H9 (cell line): ENCODE measurements at regions not wholly inside any gene's neighbourhood (a gene's known extent, or its start where the extent isn't known, plus 50 kb on each side); places are given as distances from the start of the nearest gene placed in this dataset.

ENCODE experiments used
- DNase-seq: peaks from one replicate; pipeline ENCODE4 v3.0.0-alpha.2; 2017
- H2AFZ ChIP-seq: one replicate; pipeline ENCODE4 v1.6.1; 2013; ENCODE audit warnings: mild to moderate bottlenecking, low read length, control low read depth, moderate library complexity
- H2AK5ac ChIP-seq: 2 replicates; pipeline ENCODE4 v1.6.1; 2013; ENCODE audit warnings: low read length, control low read depth, mixed read lengths; ENCODE audit not compliant: insufficient read length
- H2BK120ac ChIP-seq: one replicate; pipeline ENCODE4 v1.6.1; 2013; ENCODE audit warnings: low read depth, mild to moderate bottlenecking, low read length, control low read depth, inconsistent platforms; ENCODE audit not compliant: poor library complexity, severe bottlenecking
- H2BK12ac ChIP-seq: 2 replicates; pipeline ENCODE4 v1.6.1; 2013; ENCODE audit warnings: low read length, control low read depth, mixed read lengths, low read depth; ENCODE audit not compliant: insufficient read length
- H2BK15ac ChIP-seq: 2 replicates; pipeline ENCODE4 v1.6.1; 2013; ENCODE audit warnings: low read depth, low read length, control low read depth
- H2BK20ac ChIP-seq: one replicate; pipeline ENCODE4 v1.6.1; 2013; ENCODE audit warnings: low read depth, mild to moderate bottlenecking, low read length, control low read depth, inconsistent platforms; ENCODE audit not compliant: poor library complexity, severe bottlenecking
- H2BK5ac ChIP-seq: 2 replicates; pipeline ENCODE4 v1.6.1; 2013; ENCODE audit warnings: low read length, control low read depth, mixed read lengths; ENCODE audit not compliant: insufficient read length
- H3K14ac ChIP-seq: 2 replicates; pipeline ENCODE4 v1.6.1; 2013; ENCODE audit warnings: low read length, control low read depth; ENCODE audit not compliant: insufficient read depth
- H3K18ac ChIP-seq: 2 replicates; pipeline ENCODE4 v1.6.1; 2013; ENCODE audit warnings: low read depth, mild to moderate bottlenecking, mixed read lengths, low read length, control low read depth; ENCODE audit not compliant: insufficient read length
- H3K23ac ChIP-seq: 2 replicates; pipeline ENCODE4 v1.6.1; 2013; ENCODE audit warnings: low read length, control low read depth, mixed read lengths, low read depth; ENCODE audit not compliant: insufficient read length
- H3K23me2 ChIP-seq: 2 replicates; pipeline ENCODE4 v1.6.1; 2013; ENCODE audit warnings: low read depth, mild to moderate bottlenecking, mixed read lengths, low read length, control low read depth; ENCODE audit not compliant: insufficient read length, poor library complexity, severe bottlenecking
- H3K27ac ChIP-seq: 2 replicates; pipeline ENCODE4 v1.5.1; 2013; ENCODE audit warnings: low read length, control low read depth, mixed read lengths, low read depth; ENCODE audit not compliant: insufficient read length
- H3K27me3 ChIP-seq: 2 replicates; pipeline ENCODE4 v1.6.1; 2013; ENCODE audit warnings: low read length, control low read depth, inconsistent platforms; ENCODE audit not compliant: insufficient read depth
- H3K4ac ChIP-seq: 2 replicates; pipeline ENCODE4 v1.6.1; 2013; ENCODE audit warnings: low read depth, mild to moderate bottlenecking, control low read depth, inconsistent platforms, low read length, moderate library complexity
- H3K4me1 ChIP-seq: 2 replicates; pipeline ENCODE4 v1.6.1; 2013; ENCODE audit warnings: low read length, control low read depth, inconsistent platforms; ENCODE audit not compliant: insufficient read depth
- H3K4me2 ChIP-seq: 2 replicates; pipeline ENCODE4 v1.6.1; 2013; ENCODE audit warnings: low read length, control low read depth, mixed read lengths; ENCODE audit not compliant: insufficient read length, insufficient read depth
- H3K56ac ChIP-seq: 2 replicates; pipeline ENCODE4 v1.6.1; 2013; ENCODE audit warnings: low read depth, mild to moderate bottlenecking, mixed read lengths, low read length, control low read depth; ENCODE audit not compliant: insufficient read length
- H3K79me1 ChIP-seq: 2 replicates; pipeline ENCODE4 v1.6.1; 2013; ENCODE audit warnings: low read depth, mild to moderate bottlenecking, moderate library complexity, low read length, control low read depth, inconsistent platforms; ENCODE audit not compliant: insufficient read depth, poor library complexity, severe bottlenecking
- H3K79me2 ChIP-seq: 2 replicates; pipeline ENCODE4 v1.6.1; 2013; ENCODE audit warnings: low read length, control low read depth, inconsistent platforms; ENCODE audit not compliant: insufficient read depth
- H3K9ac ChIP-seq: 2 replicates; pipeline ENCODE4 v1.6.1; 2013; ENCODE audit warnings: low read length, control low read depth, mixed read lengths; ENCODE audit not compliant: insufficient read length; ENCODE audit errors: extremely low read depth
- H3K9me3 ChIP-seq: one replicate; pipeline ENCODE4 v1.6.1; 2013; ENCODE audit warnings: low read depth, low read length, inconsistent platforms; ENCODE audit not compliant: control insufficient read depth
- H3T11ph ChIP-seq: one replicate; pipeline ENCODE4 v1.6.1; 2013; ENCODE audit warnings: mild to moderate bottlenecking, low read length, control low read depth, inconsistent platforms
- H4K20me1 ChIP-seq: one replicate; pipeline ENCODE4 v1.6.1; 2013; ENCODE audit not compliant: control insufficient read depth, insufficient read length, insufficient read depth
- H4K5ac ChIP-seq: 2 replicates; pipeline ENCODE4 v1.6.1; 2013; ENCODE audit warnings: low read depth, mild to moderate bottlenecking, mixed read lengths, low read length, control low read depth; ENCODE audit not compliant: insufficient read length
- H4K8ac ChIP-seq: replicated peaks from 2 replicates; pipeline ENCODE4 v1.6.1; 2013; ENCODE audit warnings: low read length, control low read depth, mixed read lengths, low read depth; ENCODE audit not compliant: insufficient read length
- H4K91ac ChIP-seq: 2 replicates; pipeline ENCODE4 v1.6.1; 2013; ENCODE audit warnings: low read depth, mild to moderate bottlenecking, moderate library complexity, mixed read lengths, low read length, control low read depth; ENCODE audit not compliant: insufficient read length
- H3K27ac Mint-ChIP-seq, 3 experiments: 2 replicates in 2 of 3; 3 replicates in 1 of 3; pipeline ENCODE4 v1.8.0; 2020 to 2021; ENCODE audit warnings: mixed read lengths in 3 of 3, mild to moderate bottlenecking in 1 of 3, moderate library complexity in 1 of 3
- H3K27me3 Mint-ChIP-seq: 2 replicates; pipeline ENCODE4 v1.8.0; 2021; ENCODE audit warnings: low read depth, mild to moderate bottlenecking, moderate library complexity, mixed read lengths
- H3K36me3 Mint-ChIP-seq, 3 experiments: 2 replicates in 2 of 3; 3 replicates in 1 of 3; pipeline ENCODE4 v1.8.0; 2020 to 2021; ENCODE audit warnings: low read depth in 3 of 3, mixed read lengths in 3 of 3; ENCODE audit not compliant: insufficient read depth in 1 of 3
- H3K4me1 Mint-ChIP-seq, 2 experiments: 2 replicates each; pipeline ENCODE4 v1.8.0; 2020; ENCODE audit warnings: mixed read lengths in 2 of 2
- H3K4me3 Mint-ChIP-seq, 2 experiments: 2 replicates in 1 of 2; 3 replicates in 1 of 2; pipeline ENCODE4 v1.8.0; 2020 to 2021; ENCODE audit warnings: mild to moderate bottlenecking in 2 of 2, mixed read lengths in 2 of 2, moderate library complexity in 1 of 2
- H3K9me3 Mint-ChIP-seq, 2 experiments: 2 replicates in 1 of 2; 3 replicates in 1 of 2; pipeline ENCODE4 v1.8.0; 2020; ENCODE audit warnings: mild to moderate bottlenecking in 2 of 2, mixed read lengths in 2 of 2, moderate library complexity in 1 of 2
- WGBS: extraction: QIAGEN DNeasy Blood & Tissue Kit; methylation state at CpG from one replicate; pipeline ENCODE4 v1.1.7; 2013; ENCODE audit warnings: missing lambda C conversion rate, low lambda C conversion rate, mixed read lengths; ENCODE audit not compliant: insufficient read length; ENCODE audit errors: extremely low coverage; 5-methylcytosine and 5-hydroxymethylcytosine counted together
- TF ChIP-seq, protein P1 (sequence below): fragments of 200-600 bp; sonication (generic); conservative IDR thresholded peaks from 3 replicates; pipeline ENCODE4 v1.8.0; 2021; ENCODE audit warnings: antibody characterized with exemption, mild to moderate bottlenecking

DNA sequence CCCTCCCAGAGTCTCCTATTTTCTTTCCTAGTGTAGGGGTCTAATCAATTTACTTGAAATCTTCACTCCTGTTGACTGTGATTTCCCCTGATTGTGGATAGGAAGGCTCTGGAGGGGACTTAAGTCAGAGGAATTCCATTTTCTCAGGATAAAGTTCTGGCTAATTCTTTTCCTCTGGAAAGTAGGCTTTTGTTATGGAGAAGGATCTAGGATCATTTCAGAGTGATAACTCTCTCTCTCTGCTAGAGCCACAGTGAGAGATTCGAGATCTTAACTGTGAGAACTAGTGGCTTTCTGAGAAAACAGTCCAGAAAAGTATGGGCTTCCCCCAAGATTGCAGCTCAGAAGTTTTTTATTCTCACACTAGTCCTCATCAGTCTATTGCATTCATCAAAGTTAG lies 163.9 kb upstream of the TFPI start:
- no peak overlapping the region for H2BK15ac ChIP-seq
- no CpG with 5 or more reads among the region's 1 CpG for WGBS
- peak overlapping the region; percentile 57 for H3K27ac ChIP-seq
- H3K79me1 ChIP-seq, result no peaks in the 10 kb centered on the region
- peaks cover 26 to 40% of the 10 kb centered on the region in 2 experiments for H3K4me1 Mint-ChIP-seq
- no peak overlapping the region for H3K4ac ChIP-seq
- H2AFZ ChIP-seq, result no peak overlapping the region
- H3K4me1 ChIP-seq, result peaks cover 9% of the 10 kb centered on the region
- H3K36me3 Mint-ChIP-seq, result peaks cover 17 to 31% (median 26%) of the 10 kb centered on the region in 3 experiments
- no peak overlapping the region for H2BK20ac ChIP-seq
- no peak overlapping the region for H4K5ac ChIP-seq
- no peak overlapping the region for H4K8ac ChIP-seq
- H3K27me3 ChIP-seq, result no peaks in the 10 kb centered on the region
- peaks cover 4 to 18% of the 10 kb centered on the region in 2 experiments; a peak in 4 of 5 replicates for H3K9me3 Mint-ChIP-seq
- H3T11ph ChIP-seq, result no peak overlapping the region
- no peak overlapping the region for H3K4me2 ChIP-seq
- H2BK12ac ChIP-seq, result no peak overlapping the region
- no peaks in the 10 kb centered on the region for H3K27me3 Mint-ChIP-seq
- H4K20me1 ChIP-seq, result no peaks in the 10 kb centered on the region
- H3K23ac ChIP-seq, result no peak overlapping the region
- DNase-seq, result no peak
- peaks cover 9% of the 10 kb centered on the region for H3K9me3 ChIP-seq
- no peaks in the 10 kb centered on the region for H3K23me2 ChIP-seq
- no peak overlapping the region for H3K4me3 Mint-ChIP-seq
- H3K79me2 ChIP-seq, result no peaks in the 10 kb centered on the region
- no peak overlapping the region for H3K56ac ChIP-seq
- no peak overlapping the region for H2BK120ac ChIP-seq
- peak overlapping the region; percentile 44 to 83 (median 81); a peak in 5 of 7 replicates for H3K27ac Mint-ChIP-seq
- TF ChIP-seq, protein P1, sequence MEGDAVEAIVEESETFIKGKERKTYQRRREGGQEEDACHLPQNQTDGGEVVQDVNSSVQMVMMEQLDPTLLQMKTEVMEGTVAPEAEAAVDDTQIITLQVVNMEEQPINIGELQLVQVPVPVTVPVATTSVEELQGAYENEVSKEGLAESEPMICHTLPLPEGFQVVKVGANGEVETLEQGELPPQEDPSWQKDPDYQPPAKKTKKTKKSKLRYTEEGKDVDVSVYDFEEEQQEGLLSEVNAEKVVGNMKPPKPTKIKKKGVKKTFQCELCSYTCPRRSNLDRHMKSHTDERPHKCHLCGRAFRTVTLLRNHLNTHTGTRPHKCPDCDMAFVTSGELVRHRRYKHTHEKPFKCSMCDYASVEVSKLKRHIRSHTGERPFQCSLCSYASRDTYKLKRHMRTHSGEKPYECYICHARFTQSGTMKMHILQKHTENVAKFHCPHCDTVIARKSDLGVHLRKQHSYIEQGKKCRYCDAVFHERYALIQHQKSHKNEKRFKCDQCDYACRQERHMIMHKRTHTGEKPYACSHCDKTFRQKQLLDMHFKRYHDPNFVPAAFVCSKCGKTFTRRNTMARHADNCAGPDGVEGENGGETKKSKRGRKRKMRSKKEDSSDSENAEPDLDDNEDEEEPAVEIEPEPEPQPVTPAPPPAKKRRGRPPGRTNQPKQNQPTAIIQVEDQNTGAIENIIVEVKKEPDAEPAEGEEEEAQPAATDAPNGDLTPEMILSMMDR, result no peak
- H3K9ac ChIP-seq, result no peak overlapping the region
- H3K14ac ChIP-seq, result no peak overlapping the region
- H4K91ac ChIP-seq, result no peak overlapping the region
- H3K18ac ChIP-seq, result no peak overlapping the region
- H2BK5ac ChIP-seq, result no peak overlapping the region
- H2AK5ac ChIP-seq, result peak overlapping the region; percentile 14
